Stimulated activated CD8-positive, alpha-beta memory T cell treated with anti-CD3 and anti-CD28 coated beads, Interleukin-4, amount 100 ng/mL, for 24 hours (primary cell): ENCODE measurements at regions not wholly inside any gene's neighbourhood (a gene's known extent, or its start where the extent isn't known, plus 50 kb on each side); places are given as distances from the start of the nearest gene placed in this dataset.

Experiments
- DNase-seq: peaks from one replicate; pipeline ENCODE4 v3.0.0-alpha.2; 2020; ENCODE audit warnings: low read depth

DNA sequence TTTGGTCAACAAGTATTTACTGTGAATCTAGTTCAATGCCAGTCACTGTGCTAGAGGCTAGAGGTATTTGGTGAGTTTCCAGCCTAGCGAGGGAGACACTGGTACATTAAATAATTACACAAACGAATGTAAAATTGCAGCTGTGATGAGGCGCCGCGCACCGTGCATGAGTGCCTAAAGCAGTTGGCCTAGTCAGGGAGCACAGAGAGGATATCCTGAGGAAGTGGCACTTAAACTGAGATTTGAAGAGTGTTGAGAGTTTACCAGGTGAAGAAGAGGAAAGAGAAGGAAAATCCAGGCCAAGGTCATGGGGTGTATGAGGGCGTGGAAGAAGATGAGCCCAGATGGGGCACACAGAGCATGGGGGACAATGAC, 157.6 kb upstream of the NDUFV2 start:
- no peak for DNase-seq

DNA sequence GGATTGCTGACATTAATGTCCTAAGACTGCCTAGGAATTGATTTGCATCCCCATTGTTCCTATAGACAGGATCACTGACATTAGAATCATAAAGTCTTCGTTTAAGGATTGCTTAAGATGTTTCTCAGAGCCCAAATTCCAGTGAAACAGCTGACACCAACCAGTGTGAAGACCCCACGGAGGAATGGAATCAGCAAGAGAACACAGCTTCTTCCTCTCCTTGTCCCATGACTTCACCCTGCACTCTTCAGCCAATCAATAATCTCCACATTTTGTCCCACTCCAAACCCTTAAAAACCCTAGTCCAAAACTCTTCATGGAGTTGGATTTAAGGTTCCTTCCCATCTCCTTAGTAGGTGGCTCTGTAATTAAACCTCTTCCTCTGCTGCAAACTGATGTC, 157.0 kb upstream of the NDUFV2 start:
- no peak for DNase-seq

- DNase-seq, result no peak
Observed at GRCh38 chr18:8946066-8946838, 156.2 kb upstream of the NDUFV2 start.

DNA sequence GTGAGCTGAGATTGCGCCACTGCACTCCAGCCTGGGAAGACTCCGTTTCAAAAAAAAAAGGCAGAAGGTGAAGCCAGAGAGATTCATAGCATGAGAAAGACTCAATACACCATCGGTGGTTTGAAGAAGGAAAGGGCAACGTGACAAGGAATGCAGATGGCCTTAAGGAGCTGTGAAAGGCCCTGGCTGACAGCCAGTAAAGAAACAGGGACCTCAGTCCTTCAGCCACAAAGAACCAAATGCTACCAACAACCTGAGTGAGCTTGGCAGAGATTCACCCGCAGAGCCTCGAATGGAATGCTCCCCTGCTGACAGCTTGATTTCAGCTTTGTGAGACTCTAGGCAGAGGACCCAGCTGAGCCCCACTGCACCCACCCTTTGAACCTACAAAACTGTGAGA, 154.9 kb upstream of the NDUFV2 start:
- no peak for DNase-seq

DNA sequence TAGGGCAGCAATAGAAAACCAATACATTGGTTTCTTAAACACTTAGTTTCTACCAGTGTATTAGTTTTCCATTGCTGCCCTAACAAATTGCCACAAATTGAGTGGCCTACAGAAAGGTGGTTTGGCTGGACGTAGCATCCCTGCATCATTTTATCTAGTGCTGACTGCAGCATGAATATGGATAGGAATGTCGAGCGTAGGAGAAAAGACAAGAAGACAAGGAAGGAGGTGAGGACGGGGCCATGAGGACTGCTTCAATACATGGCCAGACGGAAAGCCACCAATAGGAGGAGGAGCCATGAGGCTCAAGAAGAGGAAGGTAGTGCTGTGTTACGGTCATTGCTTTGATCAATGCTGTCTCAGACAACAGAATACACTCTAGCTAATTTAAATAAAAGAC, 154.5 kb upstream of the NDUFV2 start:
- DNase-seq, result no peak

GRCh38 chr18:8948471-8949149, 153.9 kb upstream of the NDUFV2 start:
- no peak for DNase-seq

DNA sequence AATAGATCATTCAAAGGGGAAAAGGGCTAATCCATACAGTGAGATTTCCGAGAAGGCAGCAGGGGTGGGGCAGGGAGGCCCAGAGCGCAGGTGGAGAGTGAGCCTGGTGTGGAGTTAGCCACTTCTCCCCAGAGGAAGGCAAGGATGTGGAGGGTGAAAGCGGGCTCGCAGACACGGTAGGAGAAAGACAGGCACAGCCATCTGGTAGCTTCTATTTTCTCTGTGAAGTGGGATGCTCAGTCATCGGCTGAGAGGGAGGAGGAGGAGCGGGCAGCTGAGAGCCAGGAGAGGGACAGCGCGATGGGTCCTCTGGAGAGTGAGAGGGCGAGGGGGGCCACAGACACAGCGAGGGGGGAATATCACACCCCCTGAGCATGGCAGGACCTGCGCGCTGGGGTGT, 153.3 kb upstream of the NDUFV2 start:
- no peak for DNase-seq

- no peak for DNase-seq
Observed at GRCh38 chr18:8951491-8951890, 151.0 kb upstream of the NDUFV2 start.

DNA sequence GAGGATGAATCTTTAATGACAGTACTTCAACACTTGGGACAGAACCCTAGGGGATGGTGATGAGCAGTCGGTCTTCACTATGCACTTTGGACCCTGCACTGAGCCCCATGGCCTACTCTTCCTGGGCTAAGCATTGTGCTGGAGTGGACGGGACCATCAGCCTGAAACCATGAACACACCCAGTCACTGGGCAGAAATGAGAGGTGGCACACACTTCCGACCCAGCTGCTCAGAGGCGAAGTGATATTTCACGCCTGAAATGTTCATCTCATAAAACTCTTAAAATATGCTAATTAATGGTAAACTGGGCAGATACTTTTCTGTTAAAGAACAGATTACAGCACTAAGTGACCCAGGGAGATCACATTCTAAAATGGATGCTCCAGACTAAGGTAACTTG, 150.3 kb upstream of the NDUFV2 start:
- DNase-seq, result no peak

GRCh38 chr18:8952769-8953760, 149.4 kb upstream of the NDUFV2 start:
- no peak for DNase-seq

DNA sequence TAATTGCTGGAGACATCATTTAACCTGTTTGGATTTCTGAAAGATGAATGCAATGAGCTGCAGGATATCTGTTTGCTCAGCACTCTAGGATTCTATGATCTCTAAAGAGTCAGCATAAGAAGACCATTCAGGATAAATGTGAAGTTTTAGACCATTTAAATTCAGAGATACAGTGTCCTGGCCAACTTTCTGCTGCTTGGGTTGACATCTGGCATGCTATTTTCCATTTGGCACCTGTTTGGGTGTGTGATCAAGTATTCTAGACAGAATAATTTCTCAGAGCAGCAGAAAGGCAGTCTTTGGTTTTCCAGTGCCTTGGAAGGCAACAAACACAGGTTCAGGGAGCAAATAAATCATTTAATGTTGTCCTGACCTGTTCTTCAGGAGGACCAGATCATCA, 144.8 kb upstream of the NDUFV2 start:
- no peak for DNase-seq

- DNase-seq, result no peak
Observed at GRCh38 chr18:8958660-8959059, 143.8 kb upstream of the NDUFV2 start.

DNA sequence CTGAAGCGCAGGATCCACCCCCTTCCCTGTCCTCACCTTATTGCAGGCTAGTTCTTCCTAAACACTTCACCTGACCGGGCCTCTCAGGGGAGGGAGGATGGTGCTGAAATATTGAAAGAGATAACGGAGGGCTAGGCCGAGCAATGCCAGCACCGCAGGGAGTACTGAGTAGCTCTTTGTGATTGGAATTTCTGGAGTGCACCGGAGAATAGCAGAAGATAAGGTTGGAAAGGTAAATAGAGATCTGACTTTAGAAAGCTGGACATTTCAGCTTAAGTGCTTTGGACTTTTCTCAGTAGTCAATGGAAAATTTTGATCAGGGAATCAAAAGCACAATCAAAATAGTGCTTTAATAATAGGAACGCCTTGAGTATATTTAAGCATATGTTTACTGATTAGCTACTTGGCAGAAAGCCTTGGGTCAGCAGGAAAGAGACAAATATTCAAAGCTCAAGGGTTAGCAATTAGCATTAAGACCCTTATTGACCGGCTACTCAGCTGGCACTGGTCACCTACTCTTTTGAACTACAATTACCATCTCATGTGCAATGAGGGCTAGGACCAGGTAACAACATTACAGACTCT, 142.9 kb upstream of the NDUFV2 start:
- DNase-seq, result no peak

GRCh38 chr18:8960740-8961657, 141.5 kb upstream of the NDUFV2 start:
- no peak for DNase-seq

DNA sequence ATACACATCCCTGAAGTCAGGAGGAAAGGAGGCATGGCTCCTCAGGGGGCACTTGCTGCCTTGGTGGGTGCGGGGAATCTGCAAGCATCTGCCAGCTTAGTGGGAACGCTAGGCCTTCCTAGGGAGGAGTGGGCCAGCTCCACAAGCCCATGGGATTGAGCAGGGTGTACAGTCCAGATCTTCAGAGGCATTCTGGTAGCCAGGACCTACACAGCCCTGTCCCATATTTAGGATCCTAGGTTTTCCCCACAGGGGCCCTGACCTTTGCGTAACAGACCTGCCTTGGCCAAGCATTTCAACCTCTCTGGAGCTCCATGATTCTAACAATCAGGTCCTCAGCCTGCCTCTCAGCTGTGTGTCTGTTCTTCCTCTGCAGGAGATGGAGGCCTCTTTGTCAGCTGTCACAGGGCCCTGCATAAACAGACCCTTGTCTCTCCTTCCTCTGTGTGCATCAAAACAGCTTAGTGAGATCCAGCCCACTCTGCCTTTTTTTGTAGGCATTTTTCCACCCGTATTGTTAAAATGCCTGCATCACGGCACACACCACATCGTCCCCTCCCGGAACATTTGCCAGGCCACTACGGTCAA, 140.2 kb upstream of the NDUFV2 start:
- DNase-seq, result no peak

DNA sequence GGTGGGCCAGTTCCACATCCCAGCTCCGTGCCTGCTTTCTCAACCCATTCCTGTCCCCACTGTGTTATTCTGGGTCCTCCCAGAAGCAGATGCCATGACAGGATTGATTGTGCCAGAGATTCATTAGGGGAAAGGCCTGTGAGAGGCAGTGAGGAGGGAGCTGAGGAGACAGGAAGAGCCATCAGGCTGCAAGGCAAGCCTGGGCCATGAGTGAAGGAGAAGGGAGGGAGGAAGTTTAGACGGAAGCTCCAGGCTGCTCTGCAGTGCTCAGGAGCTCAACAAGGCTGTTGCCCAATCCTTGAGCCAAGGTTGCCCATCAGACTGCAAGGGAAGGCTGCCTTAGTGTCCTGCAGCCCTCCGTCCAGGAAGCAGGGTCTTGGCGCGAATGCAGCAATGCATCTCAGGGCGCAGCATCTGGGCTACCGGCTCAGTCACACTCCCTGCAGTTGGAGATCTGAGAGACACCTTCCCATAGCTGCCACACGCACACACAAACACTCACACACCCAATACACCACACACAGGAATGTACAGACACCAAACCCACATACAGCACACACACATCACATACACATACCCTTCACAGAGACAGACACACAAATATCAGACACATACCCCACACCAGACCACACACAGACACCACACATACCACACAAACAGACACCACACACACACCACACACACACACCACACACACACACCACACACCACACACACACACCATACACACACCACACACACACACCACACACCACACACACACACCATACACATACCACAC, 139.5 kb upstream of the NDUFV2 start:
- DNase-seq, result no peak

DNA sequence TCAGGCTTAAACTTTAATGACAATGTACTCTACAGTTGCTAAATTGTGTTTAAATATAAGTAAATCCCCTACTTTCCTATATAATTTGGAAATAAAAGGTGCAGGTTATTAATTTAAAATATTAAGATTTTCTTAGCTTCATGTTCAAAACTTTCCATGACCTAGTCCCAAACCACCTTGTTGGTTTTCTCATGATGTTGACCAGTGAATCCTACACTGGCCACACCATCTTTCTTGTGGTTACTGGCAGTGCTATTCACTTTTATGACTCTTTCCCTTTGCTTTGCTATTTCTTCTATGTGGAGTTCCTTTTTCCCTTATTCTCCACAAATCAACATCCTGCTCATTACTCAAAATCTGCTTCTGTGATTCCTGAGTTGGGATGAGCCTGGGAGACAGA, 138.6 kb upstream of the NDUFV2 start:
- no peak for DNase-seq

GRCh38 chr18:8965398-8965797, 137.1 kb upstream of the NDUFV2 start:
- no peak for DNase-seq

GRCh38 chr18:8966821-8967220, 135.7 kb upstream of the NDUFV2 start:
- no peak for DNase-seq

DNA sequence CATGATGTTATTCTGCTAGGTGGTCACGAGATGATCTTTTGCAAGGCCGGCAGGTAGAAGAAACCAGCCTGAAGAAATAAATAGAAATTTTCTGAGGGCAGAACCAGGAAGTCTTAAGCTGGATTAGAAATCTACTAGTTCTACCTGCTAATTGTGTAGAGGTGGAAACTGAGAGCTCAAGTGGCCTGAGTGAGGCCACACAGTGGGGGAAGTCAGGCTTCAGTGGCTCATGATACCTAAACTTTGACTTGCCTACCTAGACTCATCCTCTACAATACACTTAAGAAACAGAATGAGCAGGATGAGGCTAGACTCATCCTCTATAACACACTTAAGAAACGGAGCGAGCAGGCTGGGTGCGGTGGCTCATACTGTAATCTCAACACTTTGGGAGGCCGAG, 134.9 kb upstream of the NDUFV2 start:
- no peak for DNase-seq
